RPMI7951 (cell line): ENCODE measurements at regions not wholly inside any gene's neighbourhood (a gene's known extent, or its start where the extent isn't known, plus 50 kb on each side); places are given as distances from the start of the nearest gene placed in this dataset.

Source experiments
- DNase-seq: peaks from one replicate; pipeline ENCODE4 v3.0.0-alpha.2; 2012; ENCODE audit warnings: low read depth

DNA sequence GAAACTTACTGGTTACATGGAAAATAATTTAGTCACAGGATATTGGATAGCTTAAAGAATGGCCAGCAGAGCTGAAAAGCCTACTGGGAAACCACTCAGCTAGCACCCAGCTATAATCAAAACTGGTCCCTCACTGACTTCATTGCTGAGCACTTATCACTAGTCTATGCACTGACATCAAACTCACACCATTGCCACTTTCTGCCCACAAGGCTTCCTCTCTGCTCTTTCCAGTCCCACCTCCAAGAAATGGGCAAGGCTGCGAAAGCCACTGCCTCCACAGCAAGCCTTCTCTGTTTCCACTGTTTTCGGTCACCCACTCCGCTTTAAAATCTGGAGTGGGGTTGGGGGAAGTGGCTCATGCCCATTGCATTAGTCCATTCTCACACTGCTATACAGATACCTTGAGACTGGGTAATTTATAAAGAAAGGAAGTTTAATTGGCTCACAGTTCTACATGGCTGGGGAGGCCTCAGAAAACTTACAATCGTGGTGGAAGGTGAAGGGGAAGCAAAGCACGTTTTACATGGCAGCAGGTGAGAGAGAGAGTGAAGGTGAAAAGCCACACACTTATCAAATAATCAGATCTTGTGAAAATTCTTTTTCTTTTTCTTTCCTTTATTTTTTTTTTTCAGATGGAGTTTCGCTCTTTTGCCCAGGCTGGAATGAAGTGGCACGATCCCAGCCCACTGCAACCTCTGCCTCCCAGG lies 77.0 kb upstream of the CERS6 start:
- no peak for DNase-seq

DNA sequence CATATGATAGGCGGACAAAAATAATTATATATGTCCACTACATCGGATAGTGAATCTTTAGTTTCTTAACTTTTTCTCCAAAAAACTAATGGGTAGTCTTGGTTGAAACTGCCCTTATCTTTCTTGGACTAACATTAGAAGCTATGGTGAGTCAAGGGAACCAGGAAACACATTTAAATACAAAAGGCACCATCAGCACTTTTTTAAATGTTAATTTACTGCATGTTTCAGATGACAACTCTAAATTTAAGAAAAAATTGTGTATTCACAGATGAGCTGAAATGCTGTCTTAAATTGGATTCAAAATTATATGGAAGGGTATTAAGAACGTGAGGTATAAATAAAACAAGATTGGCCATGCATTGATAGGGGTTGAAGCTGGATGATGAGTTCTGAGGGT lies 75.6 kb upstream of the CERS6 start:
- DNase-seq = no peak

DNA sequence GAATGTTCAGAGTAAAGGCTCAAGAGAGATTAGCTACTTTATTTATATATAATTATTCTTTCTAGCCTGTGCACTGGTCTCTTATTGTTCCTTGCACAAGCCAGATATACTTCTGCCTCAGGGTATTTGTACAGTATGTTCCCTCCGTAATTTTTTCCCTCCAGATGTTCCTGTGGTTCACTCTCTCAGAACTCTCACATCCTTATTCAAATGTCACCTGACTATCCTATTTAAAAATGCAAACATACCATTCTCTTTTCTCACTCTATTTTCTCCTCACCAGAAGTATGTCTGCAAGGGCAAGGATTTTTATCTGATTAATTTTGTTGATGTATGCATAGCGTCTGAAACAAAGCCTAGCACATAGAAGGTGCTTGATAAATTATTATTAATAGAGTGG lies 64.0 kb upstream of the CERS6 start:
- no peak for DNase-seq

DNA sequence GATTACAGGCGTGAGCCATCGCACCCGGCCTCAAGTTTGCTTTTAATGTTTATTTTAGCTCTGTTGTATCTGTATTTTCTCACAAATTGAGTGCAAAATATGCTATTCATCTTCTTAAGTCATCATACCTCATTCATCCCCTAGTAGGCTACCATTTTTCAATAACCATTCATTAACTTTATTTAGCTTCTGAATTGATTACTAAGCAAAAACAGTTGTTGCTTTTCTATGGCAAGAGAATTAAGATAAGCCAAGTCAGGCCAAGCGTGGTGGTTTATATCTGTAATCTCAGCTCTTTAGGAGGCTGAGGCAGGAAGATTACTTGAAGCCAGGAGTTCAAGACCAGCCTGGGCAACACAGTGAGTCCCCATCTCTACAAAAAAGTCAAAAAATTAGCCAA lies 63.3 kb upstream of the CERS6 start:
- DNase-seq = no peak

DNA sequence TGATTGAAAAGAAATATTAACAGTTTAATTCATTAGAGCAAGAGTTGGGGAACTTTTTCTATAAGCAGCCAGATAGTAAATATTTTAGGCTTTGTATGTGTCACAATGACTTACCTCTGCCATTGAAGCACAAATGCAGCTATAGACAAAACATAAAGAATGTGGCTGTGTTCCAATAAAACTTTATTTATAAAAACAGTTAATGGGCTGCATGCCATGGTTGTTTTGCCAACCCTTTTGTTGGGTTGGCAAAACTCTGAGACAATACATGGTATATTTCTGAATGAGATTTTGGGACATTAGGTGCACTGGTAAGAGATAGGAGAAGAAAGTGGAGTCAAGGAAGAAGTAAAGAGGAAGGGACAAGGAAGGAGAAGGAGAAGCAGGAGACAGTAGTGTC lies 61.8 kb upstream of the CERS6 start:
- DNase-seq = no peak

DNA sequence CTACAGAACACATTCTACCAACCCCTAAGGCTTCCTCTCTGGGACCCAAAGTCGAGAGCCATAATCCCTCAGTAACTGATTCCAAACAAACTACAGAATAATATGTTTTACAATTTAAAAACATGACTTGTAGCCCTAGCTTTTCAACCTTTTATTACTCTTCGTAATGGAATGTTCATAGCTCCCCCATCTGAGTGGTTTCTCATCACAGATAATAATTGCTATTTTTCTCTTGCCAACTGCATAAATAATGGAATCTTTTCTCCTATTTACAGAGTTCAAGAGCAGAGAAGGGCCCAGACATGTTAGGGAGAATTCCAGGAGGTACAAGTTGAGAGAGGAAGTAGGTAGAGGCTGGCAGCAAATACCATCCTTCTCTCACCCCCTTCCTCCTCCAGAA lies 59.9 kb upstream of the CERS6 start:
- DNase-seq = no peak

DNA sequence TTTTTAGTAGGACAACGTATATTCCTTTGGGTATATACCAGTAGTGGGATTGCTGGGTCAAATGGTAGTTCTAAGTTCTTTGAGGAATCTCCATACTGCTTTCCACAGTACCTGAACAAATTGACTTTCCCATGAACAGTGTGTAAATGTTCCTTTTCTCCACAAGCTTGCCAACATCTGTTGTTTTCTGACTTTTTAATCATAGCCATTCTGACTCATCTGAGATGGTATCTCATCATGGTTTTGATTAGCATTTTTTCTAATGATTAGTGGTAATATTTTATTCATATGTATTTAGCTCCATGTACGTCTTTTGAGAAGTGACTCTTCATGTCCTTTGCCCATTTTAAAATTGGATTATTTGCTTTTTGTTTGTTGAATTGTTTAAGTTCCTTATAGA lies 58.4 kb upstream of the CERS6 start:
- no peak for DNase-seq

DNA sequence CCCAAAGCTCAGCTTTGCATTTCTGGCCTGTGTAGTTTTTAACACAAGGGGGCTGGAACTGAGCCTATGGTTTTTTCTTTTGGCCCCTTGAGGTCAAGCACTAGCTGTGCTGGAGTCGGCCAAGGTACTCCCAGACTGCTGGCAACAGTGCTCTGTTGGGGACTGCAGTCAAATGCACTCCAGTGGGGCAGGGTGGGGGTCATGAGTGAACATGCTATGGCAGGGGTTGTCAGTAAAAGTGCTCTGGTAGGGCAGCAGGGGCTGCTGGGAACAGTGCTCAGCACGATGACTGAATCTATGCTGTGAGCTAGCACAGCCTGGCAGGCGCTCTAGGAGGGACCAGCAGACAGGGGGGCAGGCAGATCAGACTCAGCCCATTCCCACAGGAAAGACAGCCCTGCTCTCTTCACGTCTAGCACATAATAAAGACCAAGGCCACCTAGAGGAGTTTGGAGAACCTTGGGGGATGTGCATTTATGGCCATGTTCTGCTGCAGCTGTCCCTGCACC lies 55.0 kb upstream of the CERS6 start:
- DNase-seq = no peak

DNA sequence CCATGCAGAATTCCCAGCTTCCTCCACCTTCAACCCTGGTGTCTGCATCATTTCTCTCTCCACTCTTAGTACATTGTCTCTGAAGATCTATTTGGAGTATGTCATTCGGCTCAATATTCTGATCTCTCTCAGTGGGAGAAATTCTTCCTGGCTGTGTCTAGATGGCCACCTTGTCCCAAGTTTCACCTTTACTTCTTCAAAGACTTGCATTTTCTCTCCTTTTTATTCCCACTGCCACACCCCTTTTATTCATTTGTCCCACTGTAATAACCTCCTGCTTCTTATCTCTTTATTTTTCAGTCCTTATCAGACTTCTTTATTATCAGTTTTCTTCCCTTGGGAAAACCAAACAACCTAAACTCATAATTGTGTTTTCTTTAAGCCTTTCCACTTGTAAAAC lies 54.3 kb upstream of the CERS6 start:
- DNase-seq = no peak

DNA sequence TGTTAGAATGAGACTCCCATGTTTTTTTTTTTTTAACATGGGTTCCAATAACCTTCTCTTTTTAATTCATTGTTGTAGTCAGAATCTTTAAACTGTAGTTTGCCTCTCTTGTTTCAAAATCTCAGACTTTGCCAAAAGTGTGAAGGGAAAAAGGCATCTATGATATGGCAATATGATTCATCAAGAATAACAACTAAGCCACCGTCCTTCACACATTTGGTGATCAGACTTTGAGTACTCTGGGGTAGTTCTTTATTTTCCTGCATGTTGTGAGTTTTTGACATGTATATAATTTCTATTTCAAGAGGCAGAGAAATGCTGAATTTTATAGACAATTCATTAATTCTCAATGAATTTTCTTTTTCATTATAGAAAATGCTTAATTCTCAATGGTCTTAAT lies 53.5 kb upstream of the CERS6 start:
- no peak for DNase-seq

DNA sequence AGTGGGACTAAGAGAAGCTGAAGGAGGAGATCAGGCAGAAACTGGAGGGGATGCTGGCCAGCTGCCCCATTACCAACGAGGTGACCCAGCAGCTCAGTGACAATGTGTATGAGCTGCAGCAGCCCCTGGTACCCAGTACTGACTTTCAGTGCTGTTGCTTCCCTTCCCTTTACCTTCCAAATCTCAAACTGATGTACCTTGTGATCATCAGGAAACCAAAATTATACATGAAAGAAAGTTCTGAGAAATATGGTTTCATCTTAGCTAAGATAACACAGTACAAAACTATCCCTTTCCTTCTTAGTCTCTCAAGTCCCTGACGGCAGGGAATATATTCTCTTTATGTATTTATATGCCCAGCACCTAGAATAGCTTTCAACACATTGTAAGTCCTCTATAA lies 52.3 kb upstream of the CERS6 start:
- no peak for DNase-seq

DNA sequence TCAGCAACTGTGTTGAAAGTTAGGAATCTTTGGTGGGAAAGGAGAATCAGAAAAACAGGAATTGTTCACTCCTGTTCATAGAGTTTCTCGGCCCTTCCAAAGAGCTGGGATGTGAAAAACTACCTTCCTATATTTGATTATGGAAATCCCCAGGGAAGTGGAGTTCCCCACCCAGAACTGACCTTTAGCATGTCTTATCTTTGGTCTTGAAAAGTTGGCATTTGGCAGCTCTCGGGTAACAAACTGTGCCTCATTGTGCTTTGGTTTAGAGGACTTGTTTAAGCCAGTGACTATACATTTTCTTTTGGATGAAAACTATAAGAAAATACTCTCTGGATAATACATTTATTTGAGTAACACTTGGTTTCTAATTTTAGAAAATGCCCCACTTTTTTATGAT lies 51.3 kb upstream of the CERS6 start:
- DNase-seq = no peak
